ENCODE measurements at regions not wholly inside any gene's neighbourhood (a gene's known extent, or its start where the extent isn't known, plus 50 kb on each side); places are given as distances from the start of the nearest gene placed in this dataset.

DNA sequence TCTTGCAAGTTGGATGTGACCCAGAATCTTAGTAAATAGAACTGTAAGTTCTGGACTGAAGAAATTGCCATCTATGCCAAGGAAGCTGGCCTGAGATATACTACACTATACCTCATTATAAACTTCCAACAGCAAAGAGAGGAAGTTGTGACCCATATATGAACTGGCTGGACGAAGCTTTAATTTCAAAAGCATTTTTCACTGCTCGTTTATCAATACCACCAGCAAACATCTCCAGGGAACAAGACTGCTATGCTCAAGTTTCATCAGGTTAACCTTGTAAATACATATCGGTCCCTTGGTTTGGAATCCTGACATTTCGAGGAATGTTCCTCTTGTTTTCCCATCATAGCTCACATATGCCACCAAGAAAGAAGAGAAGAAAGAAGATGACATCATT lies 334.5 kb upstream of the IGFBP7 start:
- TF ChIP-seq, protein P1, sequence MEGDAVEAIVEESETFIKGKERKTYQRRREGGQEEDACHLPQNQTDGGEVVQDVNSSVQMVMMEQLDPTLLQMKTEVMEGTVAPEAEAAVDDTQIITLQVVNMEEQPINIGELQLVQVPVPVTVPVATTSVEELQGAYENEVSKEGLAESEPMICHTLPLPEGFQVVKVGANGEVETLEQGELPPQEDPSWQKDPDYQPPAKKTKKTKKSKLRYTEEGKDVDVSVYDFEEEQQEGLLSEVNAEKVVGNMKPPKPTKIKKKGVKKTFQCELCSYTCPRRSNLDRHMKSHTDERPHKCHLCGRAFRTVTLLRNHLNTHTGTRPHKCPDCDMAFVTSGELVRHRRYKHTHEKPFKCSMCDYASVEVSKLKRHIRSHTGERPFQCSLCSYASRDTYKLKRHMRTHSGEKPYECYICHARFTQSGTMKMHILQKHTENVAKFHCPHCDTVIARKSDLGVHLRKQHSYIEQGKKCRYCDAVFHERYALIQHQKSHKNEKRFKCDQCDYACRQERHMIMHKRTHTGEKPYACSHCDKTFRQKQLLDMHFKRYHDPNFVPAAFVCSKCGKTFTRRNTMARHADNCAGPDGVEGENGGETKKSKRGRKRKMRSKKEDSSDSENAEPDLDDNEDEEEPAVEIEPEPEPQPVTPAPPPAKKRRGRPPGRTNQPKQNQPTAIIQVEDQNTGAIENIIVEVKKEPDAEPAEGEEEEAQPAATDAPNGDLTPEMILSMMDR (IDR thresholded peaks at IDR 0.05), result no peak
- no peak for TF ChIP-seq POLR2A (IDR thresholded peaks at IDR 0.05)
- no peak for TF ChIP-seq POLR2AphosphoS5 (IDR thresholded peaks at IDR 0.05)
- TF ChIP-seq EP300 (IDR thresholded peaks at IDR 0.05), result no peak
